SH-SY5Y (cell line): ENCODE measurements at regions not wholly inside any gene's neighbourhood (a gene's known extent, or its start where the extent isn't known, plus 50 kb on each side); places are given as distances from the start of the nearest gene placed in this dataset.

Experiments
- GATA2 ChIP-seq: IDR thresholded peaks from 2 replicates; pipeline ENCODE4 v1.6.1; 2011; ENCODE audit warnings: mild to moderate bottlenecking, low read depth, low read length
- GATA3 ChIP-seq: IDR thresholded peaks from 2 replicates; pipeline ENCODE4 v1.6.1; 2011; ENCODE audit warnings: low read depth, mild to moderate bottlenecking, low read length, moderate library complexity

DNA sequence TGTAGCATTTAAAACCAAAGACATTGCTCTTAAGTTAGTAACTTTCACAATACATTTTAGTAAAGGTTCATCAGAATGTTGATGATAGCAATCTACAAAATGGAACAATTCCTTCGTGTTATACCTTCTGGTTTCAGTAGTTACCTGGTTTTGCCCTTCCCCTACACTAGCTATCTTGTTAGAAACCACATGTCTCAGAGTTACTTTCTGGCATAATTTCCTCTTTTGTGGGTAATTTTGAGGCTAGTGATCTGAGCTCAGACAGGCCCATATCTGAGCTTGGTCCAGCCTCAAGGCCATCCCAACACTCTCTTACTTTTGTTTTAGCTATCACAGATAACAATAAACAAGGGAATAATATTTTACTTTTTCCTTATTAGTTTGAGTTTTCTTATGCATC, 196.9 kb downstream of the KITLG start:
- no peak for TF ChIP-seq GATA3
- no peak for TF ChIP-seq GATA2
